ENCODE measurements at regions not wholly inside any gene's neighbourhood (a gene's known extent, or its start where the extent isn't known, plus 50 kb on each side); places are given as distances from the start of the nearest gene placed in this dataset.

DNA sequence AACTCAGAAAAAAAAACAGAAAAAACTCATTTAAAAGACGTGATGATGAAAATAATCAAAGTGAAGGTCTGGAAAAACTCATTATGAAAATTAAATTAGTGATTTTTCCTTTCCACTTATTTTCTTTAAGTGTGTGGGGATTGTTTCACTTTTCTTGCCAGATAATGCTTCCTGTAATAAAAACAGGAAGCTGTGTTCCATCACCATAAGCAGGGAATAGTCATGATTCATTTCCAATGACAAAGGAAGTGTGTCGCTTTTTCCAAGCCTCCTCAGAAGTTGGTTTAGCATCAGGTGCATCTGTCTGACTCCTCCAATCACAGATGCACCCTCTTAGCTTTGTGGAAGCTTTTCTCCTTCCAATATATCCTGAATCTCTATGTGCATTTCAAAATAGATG is 2068.7 kb downstream of the MAT2B start:
- H3K9me3 ChIP-seq (replicated peaks in 1 of 3) = no peaks in the 10 kb centered on the region
- H3K4me3 ChIP-seq = no peak overlapping the region
- DNase-seq = no peak
- intact Hi-C loops (cut with DNase I) = no loop called here
- no peaks in the 10 kb centered on the region for H3K4me1 ChIP-seq (replicated peaks in 1 of 2)
- no peaks in the 10 kb centered on the region for H3K27me3 ChIP-seq
- H3K36me3 ChIP-seq (replicated peaks in 1 of 2) = no peaks in the 10 kb centered on the region
- no peak overlapping the region for H3K27ac ChIP-seq
- TF ChIP-seq CTCF (IDR thresholded peaks at IDR 0.05) = no peak
- no peak for TF ChIP-seq POLR2A (IDR thresholded peaks at IDR 0.05)
- WGBS, 4 donors = 39 to 49% (median 43%) methylated on average over 2 of the region's 2 CpGs

DNA sequence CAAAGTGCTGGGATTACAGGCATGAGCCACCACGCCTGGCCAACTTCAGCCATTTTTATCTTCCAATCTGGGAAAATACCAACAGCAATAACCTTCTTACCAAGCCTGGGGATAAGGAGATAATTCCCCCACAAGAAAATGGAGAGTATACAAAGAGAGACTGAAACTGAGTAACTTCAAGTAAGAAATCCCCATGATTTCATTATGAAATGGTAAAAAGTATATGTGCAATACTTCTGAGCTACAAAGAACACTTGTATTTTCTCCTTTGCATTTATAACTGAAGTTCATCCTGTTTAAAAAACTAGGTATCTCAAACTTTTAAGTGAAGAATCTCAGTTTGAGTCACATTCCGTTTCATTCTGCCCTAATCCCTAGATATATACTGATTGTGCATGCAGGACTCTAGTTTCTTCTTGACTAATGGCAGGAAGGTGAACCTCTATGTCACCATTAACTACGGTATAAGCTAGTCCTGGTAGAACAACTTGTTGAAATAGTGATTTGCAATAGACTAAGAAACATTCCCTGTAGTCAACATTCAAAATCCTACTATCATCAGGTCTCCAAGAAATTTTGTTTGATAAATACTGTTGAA is 2071.4 kb downstream of the MAT2B start:
- TF ChIP-seq CTCF (IDR thresholded peaks at IDR 0.05) (no peak), POLR2A (IDR thresholded peaks at IDR 0.05) (no peak)
- Histone ChIP-seq H3K4me1 (replicated peaks in 1 of 2) (no peaks in the 10 kb centered on the region), H3K4me3 (no peak overlapping the region), H3K36me3 (replicated peaks in 1 of 2) (no peaks in the 10 kb centered on the region), H3K27me3 (no peaks in the 10 kb centered on the region), H3K27ac (no peak overlapping the region), H3K9me3 (replicated peaks in 1 of 3) (no peaks in the 10 kb centered on the region)
- no peak for DNase-seq
- intact Hi-C loops (cut with DNase I) = no loop called here
- 59 to 79% (median 69%) methylated on average over 3 of the region's 3 CpGs for WGBS, 4 donors

GRCh38 chr5:165579911-165580310 is 2074.5 kb downstream of the MAT2B start:
- Histone ChIP-seq H3K4me1 (replicated peaks in 1 of 2) (no peaks in the 10 kb centered on the region), H3K9me3 (replicated peaks in 1 of 3) (no peaks in the 10 kb centered on the region), H3K27ac (no peak overlapping the region), H3K36me3 (replicated peaks in 1 of 2) (no peaks in the 10 kb centered on the region), H3K4me3 (no peak overlapping the region), H3K27me3 (no peaks in the 10 kb centered on the region)
- no peak for DNase-seq
- intact Hi-C loops (cut with DNase I) = no loop called here
- TF ChIP-seq POLR2A (IDR thresholded peaks at IDR 0.05) = no peak
- no peak for TF ChIP-seq CTCF (IDR thresholded peaks at IDR 0.05)

GRCh38 chr5:165594693-165595092 is 2089.3 kb downstream of the MAT2B start:
- Histone ChIP-seq H3K27ac (no peak overlapping the region), H3K4me1 (replicated peaks in 1 of 2) (no peaks in the 10 kb centered on the region), H3K4me3 (no peak overlapping the region), H3K9me3 (replicated peaks in 1 of 3) (no peaks in the 10 kb centered on the region), H3K36me3 (replicated peaks in 1 of 2) (no peaks in the 10 kb centered on the region), H3K27me3 (no peaks in the 10 kb centered on the region)
- DNase-seq = no peak
- intact Hi-C loops (cut with DNase I) = no loop called here
- 63 to 79% (median 70%) methylated on average over 1 of the region's 1 CpG for WGBS, 4 donors
- TF ChIP-seq CTCF (IDR thresholded peaks at IDR 0.05) (no peak), POLR2A (IDR thresholded peaks at IDR 0.05) (no peak)
